Endothelial cell (in vitro differentiated cells): ENCODE measurements at regions not wholly inside any gene's neighbourhood (a gene's known extent, or its start where the extent isn't known, plus 50 kb on each side); places are given as distances from the start of the nearest gene placed in this dataset.

ENCODE experiments used
- DNase-seq: peaks from one replicate; pipeline ENCODE4 v3.0.0; 2021; ENCODE audit warnings: low spot score
- H3K27ac Mint-ChIP-seq: one replicate; pipeline ENCODE4 v1.8.0; 2021; ENCODE audit warnings: mixed read lengths, inconsistent platforms; ENCODE audit not compliant: unreplicated experiment
- H3K27me3 Mint-ChIP-seq: one replicate; pipeline ENCODE4 v1.8.0; 2021; ENCODE audit warnings: mild to moderate bottlenecking, moderate library complexity, mixed read lengths, inconsistent platforms; ENCODE audit not compliant: unreplicated experiment
- H3K36me3 Mint-ChIP-seq: one replicate; pipeline ENCODE4 v1.8.0; 2021; ENCODE audit warnings: mild to moderate bottlenecking, low read depth, mixed read lengths, inconsistent platforms; ENCODE audit not compliant: unreplicated experiment
- H3K4me1 Mint-ChIP-seq: one replicate; pipeline ENCODE4 v1.8.0; 2021; ENCODE audit warnings: mild to moderate bottlenecking, mixed read lengths, inconsistent platforms; ENCODE audit not compliant: unreplicated experiment
- H3K4me3 Mint-ChIP-seq: one replicate; pipeline ENCODE4 v1.8.0; 2021; ENCODE audit warnings: mild to moderate bottlenecking, mixed read lengths, inconsistent platforms; ENCODE audit not compliant: unreplicated experiment
- H3K9me3 Mint-ChIP-seq: one replicate; pipeline ENCODE4 v1.8.0; 2021; ENCODE audit warnings: mixed read lengths, inconsistent platforms; ENCODE audit not compliant: unreplicated experiment
- TF ChIP-seq, protein P1 (sequence below): fragments of 200-600 bp; sonication (generic); IDR thresholded peaks from one replicate; pipeline ENCODE4 v1.5.0; 2021; ENCODE audit warnings: antibody characterized with exemption; ENCODE audit not compliant: unreplicated experiment

DNA sequence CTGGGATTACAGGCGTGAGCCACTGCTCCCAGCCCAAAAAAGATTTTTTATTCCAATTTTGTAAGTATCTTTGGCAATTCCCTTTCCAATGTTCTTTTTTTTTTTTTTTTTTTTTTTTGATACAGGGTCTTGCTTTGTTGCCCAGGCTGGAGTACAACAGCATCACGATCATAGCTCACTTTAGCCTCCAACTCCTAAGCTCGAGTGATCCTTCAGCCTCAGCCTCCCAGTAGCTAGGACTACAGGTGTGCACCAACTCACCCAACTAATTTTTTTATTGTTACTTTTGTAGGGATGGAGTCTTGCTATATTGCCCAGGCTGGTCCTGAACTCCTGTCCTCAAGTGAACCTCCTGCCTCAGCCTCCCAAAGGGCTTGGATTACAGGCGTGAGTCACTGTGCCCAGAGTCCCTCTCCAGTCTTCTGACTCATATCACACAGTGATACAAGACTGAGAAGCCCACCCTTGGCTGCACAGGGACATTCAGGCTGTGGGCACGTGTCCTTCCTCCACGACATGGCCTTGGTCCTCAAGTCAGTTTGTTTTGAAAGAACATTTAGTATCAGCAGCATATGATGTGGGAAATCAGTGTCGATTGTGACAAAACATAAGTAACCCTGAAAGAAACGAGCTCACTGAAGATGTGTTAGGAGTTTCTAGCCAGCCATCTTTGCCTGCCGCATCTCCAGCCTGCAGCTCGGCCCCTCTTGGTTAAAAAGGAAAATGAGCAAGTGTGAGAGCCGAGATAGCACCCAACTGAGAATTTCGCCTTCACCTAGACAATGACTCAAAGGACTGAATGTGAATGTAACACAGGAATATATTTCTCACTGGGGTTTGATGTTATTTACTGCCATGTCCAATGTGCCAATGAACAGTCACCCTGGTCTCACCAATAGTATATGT, 175.5 kb downstream of the MN1 start:
- Mint-ChIP-seq H3K27ac (no peak overlapping the region), H3K9me3 (no peaks in the 10 kb centered on the region), H3K36me3 (no peaks in the 10 kb centered on the region), H3K4me3 (no peak overlapping the region), H3K27me3 (peaks cover 5% of the 10 kb centered on the region), H3K4me1 (no peaks in the 10 kb centered on the region)
- TF ChIP-seq, protein P1, sequence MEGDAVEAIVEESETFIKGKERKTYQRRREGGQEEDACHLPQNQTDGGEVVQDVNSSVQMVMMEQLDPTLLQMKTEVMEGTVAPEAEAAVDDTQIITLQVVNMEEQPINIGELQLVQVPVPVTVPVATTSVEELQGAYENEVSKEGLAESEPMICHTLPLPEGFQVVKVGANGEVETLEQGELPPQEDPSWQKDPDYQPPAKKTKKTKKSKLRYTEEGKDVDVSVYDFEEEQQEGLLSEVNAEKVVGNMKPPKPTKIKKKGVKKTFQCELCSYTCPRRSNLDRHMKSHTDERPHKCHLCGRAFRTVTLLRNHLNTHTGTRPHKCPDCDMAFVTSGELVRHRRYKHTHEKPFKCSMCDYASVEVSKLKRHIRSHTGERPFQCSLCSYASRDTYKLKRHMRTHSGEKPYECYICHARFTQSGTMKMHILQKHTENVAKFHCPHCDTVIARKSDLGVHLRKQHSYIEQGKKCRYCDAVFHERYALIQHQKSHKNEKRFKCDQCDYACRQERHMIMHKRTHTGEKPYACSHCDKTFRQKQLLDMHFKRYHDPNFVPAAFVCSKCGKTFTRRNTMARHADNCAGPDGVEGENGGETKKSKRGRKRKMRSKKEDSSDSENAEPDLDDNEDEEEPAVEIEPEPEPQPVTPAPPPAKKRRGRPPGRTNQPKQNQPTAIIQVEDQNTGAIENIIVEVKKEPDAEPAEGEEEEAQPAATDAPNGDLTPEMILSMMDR, result no peak
- DNase-seq, result no peak

DNA sequence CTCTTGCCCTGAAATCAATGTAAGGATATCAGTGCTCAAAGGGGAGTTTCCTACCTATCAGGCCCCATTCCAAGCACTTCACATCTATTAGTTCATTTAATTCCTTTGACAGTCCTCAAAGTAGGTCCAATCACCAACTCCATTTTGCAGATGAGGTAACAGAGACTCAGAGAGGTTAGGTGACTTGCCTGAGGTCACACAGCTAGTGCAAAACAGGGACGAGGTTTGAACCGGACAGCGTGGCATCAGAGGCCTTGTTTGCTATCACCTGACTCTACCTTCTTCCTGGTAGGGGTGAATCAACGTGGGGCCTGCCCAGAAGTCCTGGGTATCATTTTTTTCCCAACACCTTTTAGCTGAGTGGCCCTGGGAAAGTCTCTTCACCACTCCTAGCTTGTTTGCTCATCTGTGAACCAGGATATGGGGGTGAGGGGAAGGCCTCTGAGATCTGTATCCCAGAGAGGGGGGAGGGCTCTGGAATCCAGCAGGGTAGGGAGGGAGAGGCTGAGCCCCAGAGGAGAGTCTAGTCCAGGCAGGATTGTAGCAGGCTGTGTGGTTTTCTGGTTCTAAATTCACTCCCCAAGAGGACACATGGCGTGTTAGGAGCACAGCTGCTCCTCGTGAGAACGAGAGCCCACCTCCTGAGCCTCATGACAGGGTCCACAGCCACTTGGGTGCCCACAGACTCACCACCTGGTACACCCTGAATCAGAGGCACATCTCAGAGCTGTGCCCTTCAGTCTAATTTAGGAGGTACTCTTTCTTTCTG, 174.7 kb downstream of the MN1 start:
- Mint-ChIP-seq H3K27ac (no peak overlapping the region), H3K4me1 (no peaks in the 10 kb centered on the region), H3K4me3 (no peak overlapping the region), H3K9me3 (no peaks in the 10 kb centered on the region), H3K27me3 (peaks cover 1% of the 10 kb centered on the region), H3K36me3 (no peaks in the 10 kb centered on the region)
- DNase-seq, result no peak
- TF ChIP-seq, protein P1, result no peak

DNA sequence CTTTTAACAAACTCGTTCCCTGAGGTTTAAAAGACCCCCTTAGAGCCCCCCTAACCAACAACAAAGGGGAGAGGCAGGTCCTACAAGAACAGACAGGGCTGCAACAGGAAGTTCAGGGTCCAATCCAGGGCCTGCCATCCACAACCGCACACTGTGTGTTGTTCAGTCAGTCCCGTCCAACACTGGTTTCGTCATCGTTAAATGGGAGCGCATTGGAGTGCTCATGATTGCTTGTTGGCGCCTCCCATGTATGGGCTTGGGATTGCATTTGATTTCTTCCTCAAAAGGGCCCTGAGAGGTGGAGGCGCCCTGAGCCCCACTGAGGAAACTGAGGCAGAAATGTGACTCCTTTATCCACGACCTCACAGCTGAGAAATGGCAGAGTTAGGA, 174.1 kb downstream of the MN1 start:
- H3K27ac Mint-ChIP-seq, result no peak overlapping the region
- TF ChIP-seq, protein P1, result no peak
- no peak for DNase-seq
- no peaks in the 10 kb centered on the region for H3K36me3 Mint-ChIP-seq
- no peak overlapping the region for H3K4me3 Mint-ChIP-seq
- no peaks in the 10 kb centered on the region for H3K9me3 Mint-ChIP-seq
- no peaks in the 10 kb centered on the region for H3K4me1 Mint-ChIP-seq
- H3K27me3 Mint-ChIP-seq, result peaks cover 1% of the 10 kb centered on the region

DNA sequence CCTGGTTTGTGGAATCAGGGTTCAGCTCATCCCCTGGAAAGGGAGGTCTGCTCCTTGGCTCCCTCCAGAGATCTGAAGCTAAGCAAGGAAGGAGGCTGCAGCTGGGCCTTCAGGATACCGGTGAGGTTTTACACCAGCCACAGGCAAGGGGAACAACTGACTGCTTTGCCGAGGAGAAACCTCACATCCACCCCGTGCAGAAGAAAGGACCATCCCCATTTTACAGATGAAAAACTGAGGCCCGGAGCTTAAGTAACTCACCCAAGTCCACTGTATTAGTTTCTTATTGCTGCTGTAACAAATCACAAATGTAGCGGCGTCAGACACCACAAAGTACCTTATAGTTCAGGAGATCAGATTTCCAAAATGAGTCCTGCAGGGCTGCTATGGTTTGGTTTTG, 173.7 kb downstream of the MN1 start:
- no peaks in the 10 kb centered on the region for H3K36me3 Mint-ChIP-seq
- DNase-seq, result no peak
- H3K4me3 Mint-ChIP-seq, result no peak overlapping the region
- H3K9me3 Mint-ChIP-seq, result no peaks in the 10 kb centered on the region
- TF ChIP-seq, protein P1, result no peak
- H3K4me1 Mint-ChIP-seq, result no peaks in the 10 kb centered on the region
- peaks cover 1% of the 10 kb centered on the region for H3K27me3 Mint-ChIP-seq
- no peak overlapping the region for H3K27ac Mint-ChIP-seq

DNA sequence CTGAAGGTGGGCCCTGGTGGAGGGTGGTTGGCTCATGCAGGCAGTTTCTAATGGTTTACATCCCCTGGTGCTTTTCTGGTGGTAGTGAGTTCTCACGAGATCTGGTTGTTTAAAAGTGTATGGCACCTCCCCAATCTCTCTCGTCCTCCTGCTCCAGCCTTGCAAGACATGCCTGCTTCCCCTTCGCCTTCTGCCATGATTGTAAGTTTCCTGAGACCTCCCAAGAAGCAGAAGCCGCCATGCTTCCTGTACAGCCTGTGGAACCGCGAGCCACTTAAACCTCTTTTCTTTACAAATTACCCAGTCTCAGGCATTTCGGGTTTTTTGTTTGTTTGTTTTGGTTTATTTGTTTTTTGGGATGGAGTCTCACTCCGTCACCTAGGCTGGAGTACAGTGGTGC, 173.2 kb downstream of the MN1 start:
- Mint-ChIP-seq H3K9me3 (no peaks in the 10 kb centered on the region), H3K4me1 (no peaks in the 10 kb centered on the region), H3K4me3 (no peak overlapping the region), H3K36me3 (no peaks in the 10 kb centered on the region), H3K27ac (no peak overlapping the region), H3K27me3 (peaks cover 1% of the 10 kb centered on the region)
- TF ChIP-seq, protein P1, result no peak
- DNase-seq, result no peak
